Erythroblast (primary cell): ENCODE measurements at regions not wholly inside any gene's neighbourhood (a gene's known extent, or its start where the extent isn't known, plus 50 kb on each side); places are given as distances from the start of the nearest gene placed in this dataset.

Experiments used
- GATA1 ChIP-seq: IDR thresholded peaks from 2 replicates; pipeline ENCODE4 v1.6.1; 2011; ENCODE audit warnings: low read depth, mild to moderate bottlenecking, control low read depth, low read length, moderate library complexity
- POLR2A ChIP-seq: IDR thresholded peaks from 2 replicates; pipeline ENCODE4 v1.6.1; 2011; ENCODE audit warnings: mild to moderate bottlenecking, low read length

DNA sequence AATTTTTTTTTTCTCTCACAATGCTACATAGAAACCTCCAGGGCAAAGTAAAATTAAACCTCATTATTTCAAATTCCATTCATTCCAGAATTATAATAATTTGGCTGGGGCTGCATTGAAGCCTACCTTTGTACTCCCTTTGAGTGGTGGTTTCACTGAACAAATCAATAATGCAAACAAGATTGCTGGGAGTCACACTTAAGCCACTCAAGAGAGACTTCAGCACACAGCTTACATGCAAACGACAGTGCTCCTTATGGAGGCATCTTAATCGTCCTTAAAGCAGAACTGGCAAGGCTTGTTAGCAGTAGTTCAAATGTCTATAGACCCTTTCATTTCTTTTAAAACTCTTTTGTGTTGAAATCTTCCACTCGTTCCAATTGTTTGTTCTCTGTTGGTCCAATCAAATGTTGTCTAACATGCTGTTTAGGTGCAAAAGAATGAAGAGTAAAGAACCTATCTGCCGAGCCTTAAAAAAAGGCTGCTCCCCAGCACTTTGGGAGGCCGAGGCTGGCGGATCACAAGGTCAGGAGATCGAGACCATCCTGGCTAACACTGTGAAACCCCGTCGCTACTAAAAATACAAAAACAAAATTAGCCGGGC, 294.9 kb downstream of the FGFR2 start:
- TF ChIP-seq POLR2A = no peak
- no peak for TF ChIP-seq GATA1
